Fibroblast of the aortic adventitia (primary cell): ENCODE measurements at regions not wholly inside any gene's neighbourhood (a gene's known extent, or its start where the extent isn't known, plus 50 kb on each side); places are given as distances from the start of the nearest gene placed in this dataset.

Source experiments
- DNase-seq: peaks from one replicate; pipeline ENCODE4 v3.0.0-alpha.2; 2010; ENCODE audit warnings: low read depth
- H3K4me3 ChIP-seq: 2 replicates; pipeline ENCODE4 v1.5.1; 2011; ENCODE audit warnings: low read depth, mild to moderate bottlenecking, control low read depth, low read length, moderate library complexity
- TF ChIP-seq, protein P1 (sequence below): IDR thresholded peaks from 2 replicates; pipeline ENCODE4 v1.5.1; 2011; ENCODE audit warnings: mild to moderate bottlenecking, low read length, control low read depth, inconsistent platforms; ENCODE audit not compliant: insufficient read depth

DNA sequence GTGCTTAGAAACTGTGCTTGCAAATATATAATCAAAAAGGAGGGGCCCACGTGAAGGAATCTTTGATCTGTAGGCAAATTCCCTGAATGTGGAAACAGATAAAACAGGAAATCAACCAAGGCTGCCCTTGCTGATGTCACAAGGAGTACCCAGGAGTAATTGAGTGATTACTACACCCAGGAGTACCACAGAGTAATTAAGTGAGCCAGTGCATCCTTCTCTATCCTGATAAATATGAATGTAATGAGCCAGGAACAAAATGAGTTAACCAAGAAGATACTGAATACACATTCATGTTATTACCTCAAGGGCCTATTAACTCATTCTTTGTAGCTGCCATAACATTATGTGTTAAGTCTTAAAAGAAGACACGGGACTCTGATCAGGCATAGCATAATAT is 87.3 kb upstream of the POU1F1 start:
- TF ChIP-seq, protein P1, sequence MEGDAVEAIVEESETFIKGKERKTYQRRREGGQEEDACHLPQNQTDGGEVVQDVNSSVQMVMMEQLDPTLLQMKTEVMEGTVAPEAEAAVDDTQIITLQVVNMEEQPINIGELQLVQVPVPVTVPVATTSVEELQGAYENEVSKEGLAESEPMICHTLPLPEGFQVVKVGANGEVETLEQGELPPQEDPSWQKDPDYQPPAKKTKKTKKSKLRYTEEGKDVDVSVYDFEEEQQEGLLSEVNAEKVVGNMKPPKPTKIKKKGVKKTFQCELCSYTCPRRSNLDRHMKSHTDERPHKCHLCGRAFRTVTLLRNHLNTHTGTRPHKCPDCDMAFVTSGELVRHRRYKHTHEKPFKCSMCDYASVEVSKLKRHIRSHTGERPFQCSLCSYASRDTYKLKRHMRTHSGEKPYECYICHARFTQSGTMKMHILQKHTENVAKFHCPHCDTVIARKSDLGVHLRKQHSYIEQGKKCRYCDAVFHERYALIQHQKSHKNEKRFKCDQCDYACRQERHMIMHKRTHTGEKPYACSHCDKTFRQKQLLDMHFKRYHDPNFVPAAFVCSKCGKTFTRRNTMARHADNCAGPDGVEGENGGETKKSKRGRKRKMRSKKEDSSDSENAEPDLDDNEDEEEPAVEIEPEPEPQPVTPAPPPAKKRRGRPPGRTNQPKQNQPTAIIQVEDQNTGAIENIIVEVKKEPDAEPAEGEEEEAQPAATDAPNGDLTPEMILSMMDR = no peak
- H3K4me3 ChIP-seq = no peak overlapping the region
- DNase-seq = no peak

DNA sequence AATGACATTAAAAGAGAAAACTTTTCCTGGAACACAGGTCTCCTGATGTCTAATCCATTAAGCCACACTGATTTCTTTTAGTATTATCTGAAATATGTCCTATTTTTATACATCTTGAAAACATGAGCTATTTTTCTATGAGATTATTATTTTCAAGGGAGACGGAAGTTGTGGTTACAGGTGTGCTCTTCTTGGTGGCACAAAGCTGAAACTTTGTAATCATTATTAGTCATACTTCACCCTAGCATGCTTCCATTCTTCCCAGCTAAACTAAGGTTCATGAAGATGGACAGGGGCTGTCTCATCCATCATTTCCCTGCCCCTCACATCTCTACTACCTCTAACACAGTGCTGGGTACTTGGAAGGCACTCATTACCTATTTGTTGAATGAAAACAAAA is 85.6 kb upstream of the POU1F1 start:
- DNase-seq = no peak
- TF ChIP-seq, protein P1 = no peak
- H3K4me3 ChIP-seq = no peak overlapping the region

DNA sequence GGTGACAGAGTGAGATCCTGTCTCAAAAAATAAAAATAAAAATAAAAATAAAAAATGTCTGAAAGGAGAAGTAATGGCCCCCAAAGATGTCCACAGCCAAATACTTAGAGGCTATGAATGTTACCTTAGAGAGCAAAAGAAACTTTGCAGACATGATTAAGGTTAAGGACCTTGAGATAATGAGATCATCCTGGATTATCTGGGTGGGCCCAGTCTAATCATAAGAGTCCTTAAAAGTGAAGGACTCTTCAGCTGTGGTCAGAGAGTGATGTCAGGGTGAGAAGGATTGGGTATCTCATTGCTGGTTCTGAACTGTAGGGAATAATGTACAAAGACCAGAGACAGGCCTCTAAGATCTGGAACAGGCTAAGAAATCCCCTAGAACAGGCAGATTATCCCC is 84.9 kb upstream of the POU1F1 start:
- TF ChIP-seq, protein P1 = no peak
- H3K4me3 ChIP-seq = no peak overlapping the region
- DNase-seq = no peak

DNA sequence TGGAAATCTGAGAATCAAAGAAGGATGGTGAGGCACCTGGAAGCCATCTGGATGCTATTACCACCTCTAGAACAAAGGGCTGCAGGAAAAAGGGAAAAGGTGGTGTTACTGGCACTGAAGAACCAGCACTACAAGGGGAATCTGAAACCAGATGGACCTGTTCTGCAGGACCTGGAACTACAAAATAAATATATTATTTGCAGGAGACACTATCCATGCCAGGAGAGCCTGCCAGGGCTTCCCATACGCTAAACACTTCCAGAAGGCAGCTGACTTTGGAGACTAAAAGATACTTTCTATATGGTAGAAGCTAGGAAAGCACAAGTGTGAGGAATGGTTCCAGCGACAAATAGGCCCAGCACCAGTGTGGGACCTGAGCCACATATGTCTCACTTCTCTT is 83.4 kb upstream of the POU1F1 start:
- no peak for DNase-seq
- TF ChIP-seq, protein P1 = no peak

DNA sequence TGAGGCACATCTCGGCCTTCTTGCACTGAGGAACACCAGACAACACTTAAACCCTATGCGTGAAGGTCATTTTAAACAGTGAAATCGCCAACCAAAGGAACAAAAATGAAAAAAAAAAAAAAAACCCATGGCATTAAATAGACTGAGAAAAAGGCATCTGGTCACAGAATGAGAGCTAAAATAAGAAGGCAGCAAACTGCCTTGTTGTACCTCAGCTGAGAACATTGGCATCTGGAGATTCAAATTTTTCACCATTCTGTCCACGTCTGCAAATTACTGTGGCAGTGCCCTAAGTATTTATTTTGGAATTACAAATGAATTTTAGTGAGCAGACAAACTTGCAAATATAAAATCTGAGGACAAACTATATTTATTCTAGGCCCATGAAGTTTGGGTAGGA is 82.6 kb upstream of the POU1F1 start:
- TF ChIP-seq, protein P1 = no peak
- no peak overlapping the region for H3K4me3 ChIP-seq
- DNase-seq = no peak

More for the DNA sequence above, 83.4 kb upstream of the POU1F1 start:
- H3K4me3 ChIP-seq = no peak overlapping the region

DNA sequence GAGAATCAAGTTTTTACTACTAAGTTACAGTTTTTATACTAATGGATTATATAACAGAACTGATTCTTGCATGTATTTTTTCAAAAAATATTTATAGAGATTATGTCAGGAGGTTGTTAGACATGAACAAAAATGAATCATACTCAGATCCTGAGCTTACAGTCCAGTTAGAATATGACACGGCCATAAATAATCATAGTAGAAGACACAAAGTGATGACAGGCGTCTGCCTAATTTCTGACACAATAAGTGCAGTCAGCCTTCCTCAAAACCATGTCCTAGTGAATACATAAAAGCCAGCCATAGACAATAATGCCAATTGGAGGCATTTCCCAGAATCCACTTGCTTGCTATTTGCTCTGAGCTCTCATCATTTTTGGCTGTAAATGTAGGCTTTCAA is 81.7 kb upstream of the POU1F1 start:
- DNase-seq = no peak
- TF ChIP-seq, protein P1 = no peak
- no peak overlapping the region for H3K4me3 ChIP-seq

DNA sequence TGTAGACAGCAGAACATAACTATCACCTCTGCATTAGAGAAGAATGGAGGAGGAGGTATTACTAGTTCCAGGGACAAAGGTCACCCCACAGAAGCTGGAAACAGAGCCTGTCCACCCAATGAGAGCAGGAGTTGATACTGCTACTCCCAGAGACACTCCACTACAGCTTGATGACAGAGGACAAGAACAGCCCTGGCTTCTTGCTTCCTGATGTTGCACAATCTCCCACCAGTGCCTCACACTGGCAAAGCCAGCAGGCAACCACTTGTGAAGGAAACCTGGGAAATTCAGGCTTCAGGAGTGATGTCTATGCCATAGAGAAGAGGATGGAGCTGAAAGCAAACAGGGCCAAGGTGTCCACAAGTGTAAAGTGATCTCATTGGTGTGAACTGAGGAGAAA is 78.0 kb upstream of the POU1F1 start:
- no peak for DNase-seq
- TF ChIP-seq, protein P1 = no peak
- no peak overlapping the region for H3K4me3 ChIP-seq
